Liver (tissue), 8 donors: ENCODE measurements at regions not wholly inside any gene's neighbourhood (a gene's known extent, or its start where the extent isn't known, plus 50 kb on each side); places are given as distances from the start of the nearest gene placed in this dataset.

Experiments used
- DNase-seq: peaks from one replicate; pipeline ENCODE4 v3.0.0-alpha.2; 2017; ENCODE audit warnings: low spot score
- H3K27ac ChIP-seq, 2 donors: one replicate each; pipeline ENCODE4 v1.7.0; 2013; ENCODE audit warnings: inconsistent platforms in 2 of 2, low read length in 2 of 2, control low read depth in 1 of 2, low read depth in 1 of 2, mild to moderate bottlenecking in 1 of 2
- H3K27me3 ChIP-seq, 4 donors: one replicate each; pipeline versions ENCODE4 v1.6.1 to v1.7.0; 2013; ENCODE audit warnings: low read length in 3 of 4, inconsistent platforms in 1 of 4, mild to moderate bottlenecking in 1 of 4, moderate library complexity in 1 of 4; ENCODE audit not compliant: control insufficient read depth in 4 of 4, insufficient read depth in 4 of 4
- H3K36me3 ChIP-seq, 4 donors: one replicate each; pipeline versions ENCODE4 v1.6.1 to v1.7.0; 2013; ENCODE audit warnings: low read length in 3 of 4, mild to moderate bottlenecking in 3 of 4, low read depth in 1 of 4, moderate library complexity in 1 of 4; ENCODE audit not compliant: control insufficient read depth in 4 of 4, insufficient read depth in 3 of 4
- H3K4me1 ChIP-seq, 4 donors: one replicate each; pipeline versions ENCODE4 v1.6.1 to v1.7.0; 2013; ENCODE audit warnings: low read length in 3 of 4, mild to moderate bottlenecking in 3 of 4, moderate library complexity in 1 of 4; ENCODE audit not compliant: control insufficient read depth in 4 of 4, insufficient read depth in 4 of 4
- H3K4me3 ChIP-seq, 3 donors: one replicate each; pipeline versions ENCODE4 v1.6.1 to v1.7.0; 2013; ENCODE audit warnings: low read length in 3 of 3, control low read depth in 1 of 3, low read depth in 1 of 3, mild to moderate bottlenecking in 1 of 3
- H3K9ac ChIP-seq, 2 donors: one replicate each; pipeline ENCODE4 v1.7.0; 2013; ENCODE audit warnings: low read length in 2 of 2, mild to moderate bottlenecking in 2 of 2, moderate library complexity in 2 of 2, control low read depth in 1 of 2, low read depth in 1 of 2
- H3K9me3 ChIP-seq, 4 donors: one replicate each; pipeline versions ENCODE4 v1.6.1 to v1.7.0; 2013; ENCODE audit warnings: low read length in 3 of 4; ENCODE audit not compliant: control insufficient read depth in 4 of 4
- EGR1 ChIP-seq, 2 donors: IDR thresholded peaks; 2 replicates each; pipeline ENCODE4 v1.6.1; 2016 to 2018; ENCODE audit warnings: antibody characterized with exemption in 2 of 2, low read depth in 2 of 2
- FOXA1 ChIP-seq: IDR thresholded peaks from 2 replicates; pipeline ENCODE4 v1.6.1; 2016; ENCODE audit warnings: antibody characterized with exemption
- FOXA2 ChIP-seq: IDR thresholded peaks from 2 replicates; pipeline ENCODE4 v1.6.1; 2016; ENCODE audit warnings: antibody characterized with exemption
- GABPA ChIP-seq, 2 donors: IDR thresholded peaks in 1 of 2; conservative IDR thresholded peaks in 1 of 2; 2 replicates each; pipeline ENCODE4 v1.6.1; 2016; ENCODE audit warnings: antibody characterized with exemption in 2 of 2, mild to moderate bottlenecking in 1 of 2, moderate library complexity in 1 of 2
- HNF4A ChIP-seq, 2 donors: conservative IDR thresholded peaks; 2 replicates each; pipeline ENCODE4 v1.6.1; 2016; ENCODE audit warnings: antibody characterized with exemption in 2 of 2, mild to moderate bottlenecking in 2 of 2
- HNF4G ChIP-seq: IDR thresholded peaks from 2 replicates; pipeline ENCODE4 v1.6.1; 2016; ENCODE audit warnings: antibody characterized with exemption
- JUND ChIP-seq, 2 donors: IDR thresholded peaks; 2 replicates each; pipeline ENCODE4 v1.6.1; 2016; ENCODE audit warnings: antibody characterized with exemption in 2 of 2
- NR2F2 ChIP-seq: IDR thresholded peaks from 2 replicates; pipeline ENCODE4 v1.6.1; 2016; ENCODE audit warnings: antibody characterized with exemption
- RAD21 ChIP-seq, 2 donors: IDR thresholded peaks; 2 replicates each; pipeline ENCODE4 v1.6.1; 2016; ENCODE audit warnings: antibody characterized with exemption in 2 of 2, mild to moderate bottlenecking in 2 of 2
- RXRA ChIP-seq, 2 donors: IDR thresholded peaks; 2 replicates each; pipeline ENCODE4 v1.6.1; 2017 to 2018; ENCODE audit warnings: antibody characterized with exemption in 2 of 2, mild to moderate bottlenecking in 1 of 2
- SP1 ChIP-seq: IDR thresholded peaks from 2 replicates; pipeline ENCODE4 v1.6.1; 2018; ENCODE audit warnings: antibody characterized with exemption, mild to moderate bottlenecking
- TAF1 ChIP-seq: conservative IDR thresholded peaks from 2 replicates; pipeline ENCODE4 v1.6.1; 2016; ENCODE audit warnings: antibody characterized with exemption, mild to moderate bottlenecking
- YY1 ChIP-seq: IDR thresholded peaks from 2 replicates; pipeline ENCODE4 v1.6.1; 2016; ENCODE audit warnings: antibody characterized with exemption, mild to moderate bottlenecking
- WGBS: extraction: QIAGEN DNeasy Blood & Tissue Kit; methylation state at CpG from one replicate; pipeline ENCODE4 v1.1.7; 2013; 5-methylcytosine and 5-hydroxymethylcytosine counted together
- TF ChIP-seq, protein P1 (sequence below): fragments of 150-350 bp; IDR thresholded peaks from 2 replicates; pipeline ENCODE4 v1.5.1; 2017; ENCODE audit warnings: improper control_type of control experiment, low read depth, low read length; ENCODE audit not compliant: missing input control
- TF ChIP-seq, protein P2 (sequence below): IDR thresholded peaks from 2 replicates; pipeline ENCODE4 v1.6.1; 2016; ENCODE audit warnings: antibody characterized with exemption
- TF ChIP-seq, protein P3 (sequence below): IDR thresholded peaks from 2 replicates; pipeline ENCODE4 v1.6.1; 2016; ENCODE audit warnings: antibody characterized with exemption
- TF ChIP-seq, protein P4 (sequence below): IDR thresholded peaks from 2 replicates; pipeline ENCODE4 v1.6.1; 2016; ENCODE audit warnings: antibody characterized with exemption
- TF ChIP-seq, protein P5 (sequence below): IDR thresholded peaks from 2 replicates; pipeline ENCODE4 v1.6.1; 2016; ENCODE audit warnings: antibody characterized with exemption, mild to moderate bottlenecking
- donor health status: healthy.
- donor health status: healthy.
- donor health status: healthy.
- donor health status: healthy.
- donor health status: healthy.

DNA sequence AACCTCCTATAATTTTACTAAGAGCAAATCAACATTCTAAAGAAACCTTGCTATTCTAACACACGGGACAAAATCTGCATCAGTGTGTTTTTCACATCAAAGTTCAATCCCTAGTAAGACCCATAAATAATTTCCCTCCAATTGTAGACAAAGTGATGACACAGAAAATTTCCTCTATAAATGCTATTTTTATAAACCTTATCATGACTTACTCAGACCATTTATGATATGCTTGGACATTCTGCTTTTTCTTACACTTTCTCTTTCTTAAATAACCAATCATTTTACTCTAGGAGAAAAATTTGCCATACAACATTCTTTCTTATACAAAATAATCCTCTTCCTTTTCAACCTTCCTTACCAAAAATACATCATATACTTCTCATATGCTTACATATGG, 67.0 kb downstream of the SDR9C7 start:
- 17% methylated on average over 1 of the region's 1 CpG for WGBS
- H3K9ac ChIP-seq: no peak overlapping the region
- no peaks in the 10 kb centered on the region for H3K27me3 ChIP-seq
- no peaks in the 10 kb centered on the region for H3K36me3 ChIP-seq
- H3K4me3 ChIP-seq: no peak overlapping the region
- peaks cover 13 to 25% (median 14%) of the 10 kb centered on the region in 4 donors for H3K9me3 ChIP-seq
- no peak for DNase-seq
- H3K27ac ChIP-seq: peak overlapping the region; percentile 52 to 63
- TF ChIP-seq, protein P1, sequence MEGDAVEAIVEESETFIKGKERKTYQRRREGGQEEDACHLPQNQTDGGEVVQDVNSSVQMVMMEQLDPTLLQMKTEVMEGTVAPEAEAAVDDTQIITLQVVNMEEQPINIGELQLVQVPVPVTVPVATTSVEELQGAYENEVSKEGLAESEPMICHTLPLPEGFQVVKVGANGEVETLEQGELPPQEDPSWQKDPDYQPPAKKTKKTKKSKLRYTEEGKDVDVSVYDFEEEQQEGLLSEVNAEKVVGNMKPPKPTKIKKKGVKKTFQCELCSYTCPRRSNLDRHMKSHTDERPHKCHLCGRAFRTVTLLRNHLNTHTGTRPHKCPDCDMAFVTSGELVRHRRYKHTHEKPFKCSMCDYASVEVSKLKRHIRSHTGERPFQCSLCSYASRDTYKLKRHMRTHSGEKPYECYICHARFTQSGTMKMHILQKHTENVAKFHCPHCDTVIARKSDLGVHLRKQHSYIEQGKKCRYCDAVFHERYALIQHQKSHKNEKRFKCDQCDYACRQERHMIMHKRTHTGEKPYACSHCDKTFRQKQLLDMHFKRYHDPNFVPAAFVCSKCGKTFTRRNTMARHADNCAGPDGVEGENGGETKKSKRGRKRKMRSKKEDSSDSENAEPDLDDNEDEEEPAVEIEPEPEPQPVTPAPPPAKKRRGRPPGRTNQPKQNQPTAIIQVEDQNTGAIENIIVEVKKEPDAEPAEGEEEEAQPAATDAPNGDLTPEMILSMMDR: no peak
- TF ChIP-seq, protein P2, sequence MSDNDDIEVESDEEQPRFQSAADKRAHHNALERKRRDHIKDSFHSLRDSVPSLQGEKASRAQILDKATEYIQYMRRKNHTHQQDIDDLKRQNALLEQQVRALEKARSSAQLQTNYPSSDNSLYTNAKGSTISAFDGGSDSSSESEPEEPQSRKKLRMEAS: no peak
- TF ChIP-seq YY1 (no peak), FOXA1 (no peak), SP1 (no peak), EGR1 (IDR thresholded peaks at IDR 0.05; ENCODE audit: low read depth in 2 of 2) (no peak), RXRA (IDR thresholded peaks at IDR 0.05) (no peak), HNF4A (conservative IDR thresholded peaks at IDR 0.05) (no peak), JUND (IDR thresholded peaks at IDR 0.05) (no peak), NR2F2 (no peak), GABPA (IDR thresholded peaks at IDR 0.05 in 1 of 2, conservative IDR thresholded peaks at IDR 0.05 in 1 of 2) (no peak)
- TF ChIP-seq, protein P3, sequence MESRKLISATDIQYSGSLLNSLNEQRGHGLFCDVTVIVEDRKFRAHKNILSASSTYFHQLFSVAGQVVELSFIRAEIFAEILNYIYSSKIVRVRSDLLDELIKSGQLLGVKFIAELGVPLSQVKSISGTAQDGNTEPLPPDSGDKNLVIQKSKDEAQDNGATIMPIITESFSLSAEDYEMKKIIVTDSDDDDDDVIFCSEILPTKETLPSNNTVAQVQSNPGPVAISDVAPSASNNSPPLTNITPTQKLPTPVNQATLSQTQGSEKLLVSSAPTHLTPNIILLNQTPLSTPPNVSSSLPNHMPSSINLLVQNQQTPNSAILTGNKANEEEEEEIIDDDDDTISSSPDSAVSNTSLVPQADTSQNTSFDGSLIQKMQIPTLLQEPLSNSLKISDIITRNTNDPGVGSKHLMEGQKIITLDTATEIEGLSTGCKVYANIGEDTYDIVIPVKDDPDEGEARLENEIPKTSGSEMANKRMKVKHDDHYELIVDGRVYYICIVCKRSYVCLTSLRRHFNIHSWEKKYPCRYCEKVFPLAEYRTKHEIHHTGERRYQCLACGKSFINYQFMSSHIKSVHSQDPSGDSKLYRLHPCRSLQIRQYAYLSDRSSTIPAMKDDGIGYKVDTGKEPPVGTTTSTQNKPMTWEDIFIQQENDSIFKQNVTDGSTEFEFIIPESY: no peak
- TF ChIP-seq, protein P4, sequence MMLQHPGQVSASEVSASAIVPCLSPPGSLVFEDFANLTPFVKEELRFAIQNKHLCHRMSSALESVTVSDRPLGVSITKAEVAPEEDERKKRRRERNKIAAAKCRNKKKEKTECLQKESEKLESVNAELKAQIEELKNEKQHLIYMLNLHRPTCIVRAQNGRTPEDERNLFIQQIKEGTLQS: no peak
- peaks cover 0 to 31% (median 18%) of the 10 kb centered on the region in 4 donors for H3K4me1 ChIP-seq

DNA sequence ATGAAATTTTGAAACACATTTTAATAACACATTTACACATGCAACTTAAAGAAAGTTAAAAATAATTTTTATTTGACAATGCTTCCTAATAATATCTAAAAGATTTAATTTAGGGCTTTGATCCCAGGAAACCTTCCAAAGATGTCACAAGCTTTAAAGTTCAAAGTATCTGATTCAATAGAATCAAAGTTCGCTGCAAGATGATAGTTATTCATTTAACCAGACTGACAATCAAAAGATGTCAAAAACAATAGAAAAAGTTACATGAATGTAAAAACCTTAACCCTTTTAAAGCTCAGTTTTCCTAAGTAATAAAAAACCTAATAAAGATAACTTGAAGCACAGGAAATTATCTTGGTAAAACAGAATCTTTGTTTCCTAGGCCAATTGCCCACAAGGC, 67.7 kb downstream of the SDR9C7 start:
- no peak for DNase-seq
- TF ChIP-seq EGR1 (IDR thresholded peaks at IDR 0.05; ENCODE audit: low read depth in 2 of 2): no peak
- TF ChIP-seq FOXA2: no peak
- TF ChIP-seq JUND (IDR thresholded peaks at IDR 0.05): peak; percentile 22 to 49
- no peak for TF ChIP-seq NR2F2
- peak; percentile 94 to 95 for TF ChIP-seq HNF4A (conservative IDR thresholded peaks at IDR 0.05)
- peak; percentile 78 for TF ChIP-seq HNF4G
- peak; percentile 27 to 32 for TF ChIP-seq RAD21 (IDR thresholded peaks at IDR 0.05)
- peak; percentile 71 to 72 for TF ChIP-seq RXRA (IDR thresholded peaks at IDR 0.05)
- TF ChIP-seq, protein P1: no peak
- TF ChIP-seq, protein P5, sequence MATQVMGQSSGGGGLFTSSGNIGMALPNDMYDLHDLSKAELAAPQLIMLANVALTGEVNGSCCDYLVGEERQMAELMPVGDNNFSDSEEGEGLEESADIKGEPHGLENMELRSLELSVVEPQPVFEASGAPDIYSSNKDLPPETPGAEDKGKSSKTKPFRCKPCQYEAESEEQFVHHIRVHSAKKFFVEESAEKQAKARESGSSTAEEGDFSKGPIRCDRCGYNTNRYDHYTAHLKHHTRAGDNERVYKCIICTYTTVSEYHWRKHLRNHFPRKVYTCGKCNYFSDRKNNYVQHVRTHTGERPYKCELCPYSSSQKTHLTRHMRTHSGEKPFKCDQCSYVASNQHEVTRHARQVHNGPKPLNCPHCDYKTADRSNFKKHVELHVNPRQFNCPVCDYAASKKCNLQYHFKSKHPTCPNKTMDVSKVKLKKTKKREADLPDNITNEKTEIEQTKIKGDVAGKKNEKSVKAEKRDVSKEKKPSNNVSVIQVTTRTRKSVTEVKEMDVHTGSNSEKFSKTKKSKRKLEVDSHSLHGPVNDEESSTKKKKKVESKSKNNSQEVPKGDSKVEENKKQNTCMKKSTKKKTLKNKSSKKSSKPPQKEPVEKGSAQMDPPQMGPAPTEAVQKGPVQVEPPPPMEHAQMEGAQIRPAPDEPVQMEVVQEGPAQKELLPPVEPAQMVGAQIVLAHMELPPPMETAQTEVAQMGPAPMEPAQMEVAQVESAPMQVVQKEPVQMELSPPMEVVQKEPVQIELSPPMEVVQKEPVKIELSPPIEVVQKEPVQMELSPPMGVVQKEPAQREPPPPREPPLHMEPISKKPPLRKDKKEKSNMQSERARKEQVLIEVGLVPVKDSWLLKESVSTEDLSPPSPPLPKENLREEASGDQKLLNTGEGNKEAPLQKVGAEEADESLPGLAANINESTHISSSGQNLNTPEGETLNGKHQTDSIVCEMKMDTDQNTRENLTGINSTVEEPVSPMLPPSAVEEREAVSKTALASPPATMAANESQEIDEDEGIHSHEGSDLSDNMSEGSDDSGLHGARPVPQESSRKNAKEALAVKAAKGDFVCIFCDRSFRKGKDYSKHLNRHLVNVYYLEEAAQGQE: no peak
- TF ChIP-seq TAF1: no peak
- TF ChIP-seq SP1: peak; percentile 77
- no peak for TF ChIP-seq GABPA (IDR thresholded peaks at IDR 0.05 in 1 of 2, conservative IDR thresholded peaks at IDR 0.05 in 1 of 2)
- TF ChIP-seq, protein P3: no peak
- TF ChIP-seq, protein P2: no peak
- TF ChIP-seq YY1: no peak
- no peak for TF ChIP-seq FOXA1
- TF ChIP-seq, protein P4: no peak
- peaks cover 0 to 31% (median 18%) of the 10 kb centered on the region in 4 donors for H3K4me1 ChIP-seq
- no peaks in the 10 kb centered on the region for H3K36me3 ChIP-seq
- no peaks in the 10 kb centered on the region for H3K27me3 ChIP-seq
- H3K27ac ChIP-seq: peak overlapping the region; percentile 52 to 63
- no peak overlapping the region for H3K9ac ChIP-seq
- WGBS: 32% methylated on average over 1 of the region's 1 CpG
- no peak overlapping the region for H3K4me3 ChIP-seq
- H3K9me3 ChIP-seq: peaks cover 13 to 31% (median 15%) of the 10 kb centered on the region in 4 donors
